ENCODE measurements at regions not wholly inside any gene's neighbourhood (a gene's known extent, or its start where the extent isn't known, plus 50 kb on each side); places are given as distances from the start of the nearest gene placed in this dataset.

GRCh38 chr4:129917651-129918050 lies 821.7 kb downstream of the C4orf33 start:
- Histone ChIP-seq H3K27ac (no peak overlapping the region), H3K9ac (ENCODE audit: insufficient read length) (no peak overlapping the region), H3K9me3 (ENCODE audit: low read depth, low read length) (no peaks in the 10 kb centered on the region), H3K4me3 (no peak overlapping the region), H3K36me3 (ENCODE audit: insufficient read depth, low read length) (no peaks in the 10 kb centered on the region)
- no peak for DNase-seq (ENCODE audit: low read depth, low spot score)
- TF ChIP-seq FOXP2 (optimal IDR thresholded peaks at IDR 0.05; ENCODE audit: control extremely low read depth, extremely low read length, insufficient read depth) (no peak), EZH2 (IDR thresholded peaks at IDR 0.05) (no peak), POLR2AphosphoS5 (IDR thresholded peaks at IDR 0.05; ENCODE audit: borderline replicate concordance, low read depth, low read length) (no peak)

- Histone ChIP-seq H3K27ac (no peak overlapping the region), H3K36me3 (ENCODE audit: insufficient read depth, low read length) (no peaks in the 10 kb centered on the region), H3K9ac (ENCODE audit: insufficient read length) (no peak overlapping the region), H3K4me3 (no peak overlapping the region), H3K9me3 (ENCODE audit: low read depth, low read length) (no peaks in the 10 kb centered on the region)
- no peak for TF ChIP-seq POLR2AphosphoS5 (IDR thresholded peaks at IDR 0.05; ENCODE audit: borderline replicate concordance, low read depth, low read length)
- DNase-seq (ENCODE audit: low read depth, low spot score), result no peak
These were observed 831.0 kb downstream of the C4orf33 start for GRCh38 chr4:129926936-129927335.

- H3K27ac ChIP-seq, result no peak overlapping the region
- no peak overlapping the region for H3K9ac ChIP-seq (ENCODE audit: insufficient read length)
- DNase-seq (ENCODE audit: low read depth, low spot score), result no peak
- no peak overlapping the region for H3K4me3 ChIP-seq
- no peaks in the 10 kb centered on the region for H3K36me3 ChIP-seq (ENCODE audit: insufficient read depth, low read length)
- no peaks in the 10 kb centered on the region for H3K9me3 ChIP-seq (ENCODE audit: low read depth, low read length)
- TF ChIP-seq FOXP2 (optimal IDR thresholded peaks at IDR 0.05; ENCODE audit: control extremely low read depth, extremely low read length, insufficient read depth) (no peak), POLR2AphosphoS5 (IDR thresholded peaks at IDR 0.05; ENCODE audit: borderline replicate concordance, low read depth, low read length) (no peak), EZH2 (IDR thresholded peaks at IDR 0.05) (no peak)
These were observed 833.1 kb downstream of the C4orf33 start for GRCh38 chr4:129929052-129929451.

GRCh38 chr4:129929984-129930383 lies 834.0 kb downstream of the C4orf33 start:
- H3K36me3 ChIP-seq (ENCODE audit: insufficient read depth, low read length), result no peaks in the 10 kb centered on the region
- DNase-seq (ENCODE audit: low read depth, low spot score), result no peak
- H3K9ac ChIP-seq (ENCODE audit: insufficient read length), result no peak overlapping the region
- H3K27ac ChIP-seq, result no peak overlapping the region
- no peak overlapping the region for H3K4me3 ChIP-seq
- no peak for TF ChIP-seq EZH2 (IDR thresholded peaks at IDR 0.05)
- TF ChIP-seq FOXP2 (optimal IDR thresholded peaks at IDR 0.05; ENCODE audit: control extremely low read depth, extremely low read length, insufficient read depth), result no peak
- TF ChIP-seq POLR2AphosphoS5 (IDR thresholded peaks at IDR 0.05; ENCODE audit: borderline replicate concordance, low read depth, low read length), result no peak
- no peaks in the 10 kb centered on the region for H3K9me3 ChIP-seq (ENCODE audit: low read depth, low read length)

- Histone ChIP-seq H3K9me3 (ENCODE audit: low read depth, low read length) (no peaks in the 10 kb centered on the region), H3K9ac (ENCODE audit: insufficient read length) (no peak overlapping the region), H3K27ac (no peak overlapping the region), H3K4me3 (no peak overlapping the region), H3K36me3 (ENCODE audit: insufficient read depth, low read length) (no peaks in the 10 kb centered on the region)
- TF ChIP-seq POLR2AphosphoS5 (IDR thresholded peaks at IDR 0.05; ENCODE audit: borderline replicate concordance, low read depth, low read length) (no peak), EZH2 (IDR thresholded peaks at IDR 0.05) (no peak), FOXP2 (optimal IDR thresholded peaks at IDR 0.05; ENCODE audit: control extremely low read depth, extremely low read length, insufficient read depth) (no peak)
- DNase-seq (ENCODE audit: low read depth, low spot score), result no peak
These were observed 854.3 kb downstream of the C4orf33 start for GRCh38 chr4:129950217-129950616.

- H3K36me3 ChIP-seq (ENCODE audit: insufficient read depth, low read length), result no peaks in the 10 kb centered on the region
- H3K27ac ChIP-seq, result no peak overlapping the region
- H3K4me3 ChIP-seq, result no peak overlapping the region
- no peak for DNase-seq (ENCODE audit: low read depth, low spot score)
- H3K9ac ChIP-seq (ENCODE audit: insufficient read length), result no peak overlapping the region
- H3K9me3 ChIP-seq (ENCODE audit: low read depth, low read length), result no peaks in the 10 kb centered on the region
- TF ChIP-seq EZH2 (IDR thresholded peaks at IDR 0.05), result no peak
- TF ChIP-seq FOXP2 (optimal IDR thresholded peaks at IDR 0.05; ENCODE audit: control extremely low read depth, extremely low read length, insufficient read depth), result no peak
- no peak for TF ChIP-seq POLR2AphosphoS5 (IDR thresholded peaks at IDR 0.05; ENCODE audit: borderline replicate concordance, low read depth, low read length)
These were observed 870.2 kb downstream of the C4orf33 start for GRCh38 chr4:129966175-129966574.

GRCh38 chr4:129968366-129968765 lies 872.4 kb downstream of the C4orf33 start:
- H3K4me3 ChIP-seq, result no peak overlapping the region
- no peak overlapping the region for H3K9ac ChIP-seq (ENCODE audit: insufficient read length)
- no peaks in the 10 kb centered on the region for H3K9me3 ChIP-seq (ENCODE audit: low read depth, low read length)
- H3K27ac ChIP-seq, result no peak overlapping the region
- H3K36me3 ChIP-seq (ENCODE audit: insufficient read depth, low read length), result no peaks in the 10 kb centered on the region
- DNase-seq (ENCODE audit: low read depth, low spot score), result no peak
- TF ChIP-seq EZH2 (IDR thresholded peaks at IDR 0.05) (no peak), FOXP2 (optimal IDR thresholded peaks at IDR 0.05; ENCODE audit: control extremely low read depth, extremely low read length, insufficient read depth) (no peak), POLR2AphosphoS5 (IDR thresholded peaks at IDR 0.05; ENCODE audit: borderline replicate concordance, low read depth, low read length) (no peak)

- DNase-seq (ENCODE audit: low read depth, low spot score), result no peak
- no peak overlapping the region for H3K4me3 ChIP-seq
- H3K9ac ChIP-seq (ENCODE audit: insufficient read length), result no peak overlapping the region
- TF ChIP-seq EZH2 (IDR thresholded peaks at IDR 0.05), result no peak
- TF ChIP-seq POLR2AphosphoS5 (IDR thresholded peaks at IDR 0.05; ENCODE audit: borderline replicate concordance, low read depth, low read length), result no peak
- no peak for TF ChIP-seq FOXP2 (optimal IDR thresholded peaks at IDR 0.05; ENCODE audit: control extremely low read depth, extremely low read length, insufficient read depth)
- H3K27ac ChIP-seq, result no peak overlapping the region
- no peaks in the 10 kb centered on the region for H3K9me3 ChIP-seq (ENCODE audit: low read depth, low read length)
- no peaks in the 10 kb centered on the region for H3K36me3 ChIP-seq (ENCODE audit: insufficient read depth, low read length)
These were observed 872.8 kb downstream of the C4orf33 start for GRCh38 chr4:129968778-129969177.

GRCh38 chr4:129970801-129971200 lies 874.8 kb downstream of the C4orf33 start:
- Histone ChIP-seq H3K4me3 (no peak overlapping the region), H3K27ac (no peak overlapping the region), H3K9me3 (ENCODE audit: low read depth, low read length) (no peaks in the 10 kb centered on the region), H3K9ac (ENCODE audit: insufficient read length) (no peak overlapping the region), H3K36me3 (ENCODE audit: insufficient read depth, low read length) (no peaks in the 10 kb centered on the region)
- TF ChIP-seq POLR2AphosphoS5 (IDR thresholded peaks at IDR 0.05; ENCODE audit: borderline replicate concordance, low read depth, low read length), result no peak
- no peak for DNase-seq (ENCODE audit: low read depth, low spot score)

Data from SK-N-MC (cell line).